Naive B cell (primary cell): ENCODE measurements at regions not wholly inside any gene's neighbourhood (a gene's known extent, or its start where the extent isn't known, plus 50 kb on each side); places are given as distances from the start of the nearest gene placed in this dataset.

Experiments
- ATAC-seq, 2 donors: fragments of 150-1000 bp; cut with Tn5 transposase; 2 replicates each; pipeline ENCODE4 v1.10.0; 2021; ENCODE audit warnings: low read depth in 2 of 2, mild to moderate bottlenecking in 2 of 2, moderate library complexity in 2 of 2
- DNase-seq: peaks from one replicate; pipeline ENCODE4 v3.0.0; 2022
- H3K27ac Mint-ChIP-seq, 6 donors: one replicate each; pipeline ENCODE4 v1.8.0; 2020 to 2022; ENCODE audit warnings: mild to moderate bottlenecking in 6 of 6, mixed read lengths in 6 of 6, moderate library complexity in 5 of 6, inconsistent platforms in 2 of 6
- H3K27me3 Mint-ChIP-seq, 3 donors: one replicate each; pipeline ENCODE4 v1.8.0; 2021 to 2022; ENCODE audit warnings: mixed read lengths in 3 of 3, mild to moderate bottlenecking in 1 of 3
- H3K36me3 Mint-ChIP-seq, 2 donors: one replicate each; pipeline ENCODE4 v1.8.0; 2020 to 2022; ENCODE audit warnings: mixed read lengths in 2 of 2, inconsistent platforms in 1 of 2, mild to moderate bottlenecking in 1 of 2
- H3K4me1 Mint-ChIP-seq, 3 donors: one replicate each; pipeline ENCODE4 v1.8.0; 2020 to 2022; ENCODE audit warnings: mixed read lengths in 3 of 3, inconsistent platforms in 1 of 3, mild to moderate bottlenecking in 1 of 3, moderate library complexity in 1 of 3
- H3K4me3 Mint-ChIP-seq, 8 donors: one replicate each; pipeline ENCODE4 v1.8.0; 2020 to 2022; ENCODE audit warnings: mild to moderate bottlenecking in 8 of 8, mixed read lengths in 8 of 8, moderate library complexity in 8 of 8, inconsistent platforms in 2 of 8
- H3K9me3 Mint-ChIP-seq, 7 donors: one replicate each; pipeline ENCODE4 v1.8.0; 2020 to 2022; ENCODE audit warnings: mixed read lengths in 7 of 7, mild to moderate bottlenecking in 5 of 7, inconsistent platforms in 2 of 7, moderate library complexity in 1 of 7

GRCh38 chr11:103700622-103701021 is 335.8 kb upstream of the DDI1 start:
- Mint-ChIP-seq H3K27ac (no peak overlapping the region), H3K27me3 (peaks cover 13 to 30% (median 26%) of the 10 kb centered on the region in 3 donors), H3K4me1 (no peaks in the 10 kb centered on the region), H3K36me3 (no peaks in the 10 kb centered on the region), H3K9me3 (peaks cover 0 to 14% (median 2%) of the 10 kb centered on the region in 7 donors), H3K4me3 (no peak overlapping the region)
- DNase-seq: no peak
- ATAC-seq: no peak

GRCh38 chr11:103703437-103703836 is 333.0 kb upstream of the DDI1 start:
- Mint-ChIP-seq H3K4me3 (no peak overlapping the region), H3K27me3 (peaks cover 13 to 26% (median 24%) of the 10 kb centered on the region in 3 donors), H3K9me3 (peaks cover 0 to 2% (median under 1%) of the 10 kb centered on the region in 7 donors), H3K27ac (no peak overlapping the region), H3K4me1 (no peaks in the 10 kb centered on the region), H3K36me3 (peaks cover 0 to under 1% of the 10 kb centered on the region in 2 donors)
- no peak for ATAC-seq
- no peak for DNase-seq

GRCh38 chr11:103703954-103704353 is 332.5 kb upstream of the DDI1 start:
- Mint-ChIP-seq H3K4me3 (no peak overlapping the region), H3K9me3 (peaks cover 0 to 6% (median 5%) of the 10 kb centered on the region in 7 donors), H3K36me3 (peaks cover 0 to 6% of the 10 kb centered on the region in 2 donors), H3K27ac (peak overlapping the region in 1 of 6 donors; percentile 71), H3K4me1 (peaks cover 0 to 3% (median 2%) of the 10 kb centered on the region in 3 donors), H3K27me3 (peaks cover 13 to 26% (median 24%) of the 10 kb centered on the region in 3 donors)
- DNase-seq (no peak), ATAC-seq (no peak)

- Mint-ChIP-seq H3K36me3 (peaks cover 0 to 10% of the 10 kb centered on the region in 2 donors), H3K4me3 (no peak overlapping the region), H3K9me3 (peaks cover 2 to 21% (median 9%) of the 10 kb centered on the region in 7 donors), H3K27me3 (peaks cover 13 to 24% (median 22%) of the 10 kb centered on the region in 3 donors), H3K27ac (no peak overlapping the region), H3K4me1 (peaks cover 5 to 10% (median 10%) of the 10 kb centered on the region in 3 donors)
- ATAC-seq (no peak), DNase-seq (no peak)
Measured at GRCh38 chr11:103705642-103706041, 330.8 kb upstream of the DDI1 start.

GRCh38 chr11:103709371-103709770 is 327.1 kb upstream of the DDI1 start:
- Mint-ChIP-seq H3K4me3 (no peak overlapping the region), H3K4me1 (peaks cover 5 to 10% (median 10%) of the 10 kb centered on the region in 3 donors), H3K27me3 (peaks cover 2 to 5% (median 4%) of the 10 kb centered on the region in 3 donors), H3K36me3 (peaks cover 0 to 10% of the 10 kb centered on the region in 2 donors), H3K9me3 (peaks cover 2 to 23% (median 10%) of the 10 kb centered on the region in 7 donors), H3K27ac (peak overlapping the region in 1 of 6 donors; percentile 6)
- ATAC-seq (peak; percentile 79 to 84), DNase-seq (peak; percentile 5)

GRCh38 chr11:103714246-103714645 is 322.2 kb upstream of the DDI1 start:
- Mint-ChIP-seq H3K27me3 (peaks cover 0 to 18% (median 7%) of the 10 kb centered on the region in 3 donors), H3K27ac (no peak overlapping the region), H3K9me3 (peaks cover 0 to 14% (median 4%) of the 10 kb centered on the region in 7 donors), H3K4me1 (peaks cover 4% of the 10 kb centered on the region in 3 donors), H3K4me3 (no peak overlapping the region), H3K36me3 (peaks cover 0 to 2% of the 10 kb centered on the region in 2 donors)
- ATAC-seq: no peak
- DNase-seq: no peak

GRCh38 chr11:103716363-103716762 is 320.1 kb upstream of the DDI1 start:
- H3K36me3 Mint-ChIP-seq: no peaks in the 10 kb centered on the region
- peak overlapping the region in 1 of 8 donors; percentile 4 for H3K4me3 Mint-ChIP-seq
- peaks cover 0 to 26% (median 9%) of the 10 kb centered on the region in 3 donors for H3K27me3 Mint-ChIP-seq
- H3K9me3 Mint-ChIP-seq: no peaks in the 10 kb centered on the region
- H3K27ac Mint-ChIP-seq: no peak overlapping the region
- no peak for ATAC-seq
- H3K4me1 Mint-ChIP-seq: no peaks in the 10 kb centered on the region
- DNase-seq: no peak

GRCh38 chr11:103727262-103727661 is 309.2 kb upstream of the DDI1 start:
- no peak for DNase-seq
- H3K4me1 Mint-ChIP-seq: no peaks in the 10 kb centered on the region
- peaks cover 0 to 8% (median 0%) of the 10 kb centered on the region in 3 donors for H3K27me3 Mint-ChIP-seq
- H3K9me3 Mint-ChIP-seq: peaks cover 3 to 33% (median 18%) of the 10 kb centered on the region in 7 donors
- no peak for ATAC-seq
- no peak overlapping the region for H3K4me3 Mint-ChIP-seq
- no peak overlapping the region for H3K27ac Mint-ChIP-seq
- H3K36me3 Mint-ChIP-seq: peaks cover 0 to 13% of the 10 kb centered on the region in 2 donors

GRCh38 chr11:103729617-103730016 is 306.8 kb upstream of the DDI1 start:
- Mint-ChIP-seq H3K27me3 (peaks cover 0 to 8% (median 0%) of the 10 kb centered on the region in 3 donors), H3K9me3 (peaks cover 3 to 29% (median 14%) of the 10 kb centered on the region in 7 donors), H3K27ac (no peak overlapping the region), H3K4me1 (no peaks in the 10 kb centered on the region), H3K4me3 (no peak overlapping the region), H3K36me3 (peaks cover 0 to 13% of the 10 kb centered on the region in 2 donors)
- ATAC-seq (no peak), DNase-seq (no peak)

- no peak overlapping the region for H3K27ac Mint-ChIP-seq
- H3K27me3 Mint-ChIP-seq: peaks cover 0 to 4% (median 0%) of the 10 kb centered on the region in 3 donors
- peaks cover 0 to 23% (median 8%) of the 10 kb centered on the region in 7 donors for H3K9me3 Mint-ChIP-seq
- no peaks in the 10 kb centered on the region for H3K4me1 Mint-ChIP-seq
- no peak overlapping the region for H3K4me3 Mint-ChIP-seq
- DNase-seq (no peak), ATAC-seq (no peak)
- H3K36me3 Mint-ChIP-seq: peaks cover 0 to 6% of the 10 kb centered on the region in 2 donors
Measured at GRCh38 chr11:103730131-103730940, 306.1 kb upstream of the DDI1 start.

- no peak for DNase-seq
- H3K27me3 Mint-ChIP-seq: peaks cover 0 to 4% (median 0%) of the 10 kb centered on the region in 3 donors
- H3K4me1 Mint-ChIP-seq: no peaks in the 10 kb centered on the region
- no peak overlapping the region for H3K4me3 Mint-ChIP-seq
- H3K27ac Mint-ChIP-seq: no peak overlapping the region
- ATAC-seq: no peak
- H3K9me3 Mint-ChIP-seq: peaks cover 0 to 9% (median 6%) of the 10 kb centered on the region in 7 donors
- no peaks in the 10 kb centered on the region for H3K36me3 Mint-ChIP-seq
Measured at GRCh38 chr11:103731670-103732069, 304.8 kb upstream of the DDI1 start.

- H3K27ac Mint-ChIP-seq: no peak overlapping the region
- H3K9me3 Mint-ChIP-seq: peaks cover 0 to 4% (median 0%) of the 10 kb centered on the region in 7 donors
- peaks cover 0 to 11% (median 8%) of the 10 kb centered on the region in 3 donors for H3K27me3 Mint-ChIP-seq
- ATAC-seq (no peak), DNase-seq (no peak)
- no peaks in the 10 kb centered on the region for H3K4me1 Mint-ChIP-seq
- H3K4me3 Mint-ChIP-seq: no peak overlapping the region
- no peaks in the 10 kb centered on the region for H3K36me3 Mint-ChIP-seq
Measured at GRCh38 chr11:103733889-103734288, 302.6 kb upstream of the DDI1 start.

- ATAC-seq: no peak
- no peaks in the 10 kb centered on the region for H3K4me1 Mint-ChIP-seq
Measured at GRCh38 chr11:103735497-103736032, 300.9 kb upstream of the DDI1 start.

More at GRCh38 chr11:103735497-103736032, 300.9 kb upstream of the DDI1 start:
- no peak overlapping the region for H3K4me3 Mint-ChIP-seq
- no peak for DNase-seq
- H3K9me3 Mint-ChIP-seq: peaks cover 0 to 5% (median 0%) of the 10 kb centered on the region in 7 donors
- H3K27ac Mint-ChIP-seq: peak overlapping the region in 1 of 6 donors; percentile 35
- H3K36me3 Mint-ChIP-seq: no peaks in the 10 kb centered on the region
- H3K27me3 Mint-ChIP-seq: peaks cover 0 to 11% (median 8%) of the 10 kb centered on the region in 3 donors
